ENCODE measurements at regions not wholly inside any gene's neighbourhood (a gene's known extent, or its start where the extent isn't known, plus 50 kb on each side); places are given as distances from the start of the nearest gene placed in this dataset.

DNA sequence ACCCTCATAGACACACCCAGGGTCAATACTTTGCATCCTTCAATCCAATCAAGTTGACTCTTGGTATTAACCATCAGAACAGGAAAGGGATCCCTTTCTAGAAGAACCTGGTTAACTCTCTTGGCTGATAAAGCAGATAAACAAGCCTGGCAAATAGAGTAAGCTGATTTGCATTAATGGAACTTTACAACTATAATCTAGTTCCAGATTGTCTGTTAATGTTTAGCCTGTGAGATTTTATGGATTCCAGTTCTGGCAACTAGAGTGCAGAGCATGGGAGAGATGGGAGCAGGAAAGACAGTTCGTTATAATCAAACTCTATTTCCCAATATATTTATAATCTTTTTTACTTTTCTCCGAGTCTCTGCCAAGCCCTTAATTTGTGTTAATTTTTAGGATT is 272.6 kb upstream of the KLHL1 start:
- TF ChIP-seq, protein P1, sequence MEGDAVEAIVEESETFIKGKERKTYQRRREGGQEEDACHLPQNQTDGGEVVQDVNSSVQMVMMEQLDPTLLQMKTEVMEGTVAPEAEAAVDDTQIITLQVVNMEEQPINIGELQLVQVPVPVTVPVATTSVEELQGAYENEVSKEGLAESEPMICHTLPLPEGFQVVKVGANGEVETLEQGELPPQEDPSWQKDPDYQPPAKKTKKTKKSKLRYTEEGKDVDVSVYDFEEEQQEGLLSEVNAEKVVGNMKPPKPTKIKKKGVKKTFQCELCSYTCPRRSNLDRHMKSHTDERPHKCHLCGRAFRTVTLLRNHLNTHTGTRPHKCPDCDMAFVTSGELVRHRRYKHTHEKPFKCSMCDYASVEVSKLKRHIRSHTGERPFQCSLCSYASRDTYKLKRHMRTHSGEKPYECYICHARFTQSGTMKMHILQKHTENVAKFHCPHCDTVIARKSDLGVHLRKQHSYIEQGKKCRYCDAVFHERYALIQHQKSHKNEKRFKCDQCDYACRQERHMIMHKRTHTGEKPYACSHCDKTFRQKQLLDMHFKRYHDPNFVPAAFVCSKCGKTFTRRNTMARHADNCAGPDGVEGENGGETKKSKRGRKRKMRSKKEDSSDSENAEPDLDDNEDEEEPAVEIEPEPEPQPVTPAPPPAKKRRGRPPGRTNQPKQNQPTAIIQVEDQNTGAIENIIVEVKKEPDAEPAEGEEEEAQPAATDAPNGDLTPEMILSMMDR (optimal IDR thresholded peaks at IDR 0.05 in 1 of 3, IDR thresholded peaks at IDR 0.05 in 1 of 3, conservative IDR thresholded peaks at IDR 0.05 in 1 of 3; ENCODE audit: extremely low read depth in 1 of 3, insufficient read depth in 2 of 3, low read length in 3 of 3): no peak
- no peak for TF ChIP-seq EZH2 (IDR thresholded peaks at IDR 0.05; ENCODE audit: low read length)
